Superior temporal gyrus (tissue), 1 donor: ENCODE measurements at regions not wholly inside any gene's neighbourhood (a gene's known extent, or its start where the extent isn't known, plus 50 kb on each side); places are given as distances from the start of the nearest gene placed in this dataset.
A peak's percentile ranks its signal among the peaks of the same experiment; 100 is the strongest.

ENCODE experiments used
- DNase-seq: peaks from one replicate; pipeline ENCODE4 v3.0.0-alpha.2; 2016; ENCODE audit errors: extremely low spot score

GRCh38 chr10:29857843-29858701 lies 201.3 kb downstream of the JCAD start:
- DNase-seq = peak; percentile 26

GRCh38 chr10:29856295-29856694 lies 203.1 kb downstream of the JCAD start:
- no peak for DNase-seq

GRCh38 chr10:29853913-29854312 lies 205.5 kb downstream of the JCAD start:
- DNase-seq = no peak

- no peak for DNase-seq
Measured at GRCh38 chr10:29851241-29851640, 208.1 kb downstream of the JCAD start.

- no peak for DNase-seq
Measured at GRCh38 chr10:29850371-29850770, 209.0 kb downstream of the JCAD start.

- no peak for DNase-seq
Measured at GRCh38 chr10:29849886-29850285, 209.5 kb downstream of the JCAD start.

GRCh38 chr10:29849126-29849833 lies 210.1 kb downstream of the JCAD start:
- no peak for DNase-seq

- DNase-seq = no peak
Measured at GRCh38 chr10:29846881-29847280, 212.1 kb upstream of the SVIL start.

GRCh38 chr10:29845166-29845565 lies 210.4 kb upstream of the SVIL start:
- DNase-seq = no peak

GRCh38 chr10:29843143-29843542 lies 208.4 kb upstream of the SVIL start:
- no peak for DNase-seq

- no peak for DNase-seq
Measured at GRCh38 chr10:29841724-29842649, 207.2 kb upstream of the SVIL start.

GRCh38 chr10:29840516-29841276 lies 205.9 kb upstream of the SVIL start:
- no peak for DNase-seq

GRCh38 chr10:29839826-29840515 lies 205.2 kb upstream of the SVIL start:
- DNase-seq = no peak

- DNase-seq = no peak
Measured at GRCh38 chr10:29838539-29838938, 203.8 kb upstream of the SVIL start.

GRCh38 chr10:29837586-29837985 lies 202.8 kb upstream of the SVIL start:
- DNase-seq = no peak

GRCh38 chr10:29836396-29836795 lies 201.6 kb upstream of the SVIL start:
- no peak for DNase-seq

GRCh38 chr10:29835055-29835454 lies 200.3 kb upstream of the SVIL start:
- no peak for DNase-seq

GRCh38 chr10:29830531-29831512 lies 196.1 kb upstream of the SVIL start:
- no peak for DNase-seq

- DNase-seq = no peak
Measured at GRCh38 chr10:29829776-29830175, 195.0 kb upstream of the SVIL start.
